AG04450 (cell line): ENCODE measurements at regions not wholly inside any gene's neighbourhood (a gene's known extent, or its start where the extent isn't known, plus 50 kb on each side); places are given as distances from the start of the nearest gene placed in this dataset.
"Not testable (repeated sequence)": the region's sequence is repeated elsewhere in the genome, so short reads cannot be mapped to it uniquely, and the experiment has no call there.

Experiments
- CTCF ChIA-PET: fragments of 300-600, 350-600 bp; formaldehyde crosslinking; extraction: SDS; loops from one replicate; lab custom pipeline; 2022; ENCODE audit warnings: antibody characterized with exemption, inconsistent platforms; lab: Charles Lee
- POLR2A ChIA-PET: fragments of 350-600 bp; formaldehyde crosslinking; extraction: SDS; loops from one replicate; lab custom pipeline; 2021; ENCODE audit warnings: antibody characterized with exemption, inconsistent platforms; lab: Yijun Ruan, JAX
- DNase-seq: peaks from one replicate; pipeline ENCODE4 v3.0.0-alpha.2; 2011; ENCODE audit warnings: low read depth, low spot score
- H3K27ac ChIP-seq: one replicate; pipeline ENCODE4 v1.5.1; 2012; ENCODE audit warnings: low read depth, low read length, control low read depth
- H3K27me3 ChIP-seq: one replicate; pipeline ENCODE4 v1.6.0; 2012; ENCODE audit warnings: low read length; ENCODE audit not compliant: control insufficient read depth, insufficient read depth
- H3K4me3 ChIP-seq: 2 replicates; pipeline ENCODE4 v1.5.1; 2011; ENCODE audit warnings: mild to moderate bottlenecking, low read depth, low read length, control low read depth
- H3K9me3 ChIP-seq: 2 replicates; pipeline ENCODE4 v1.5.1; 2012; ENCODE audit warnings: low read length; ENCODE audit not compliant: control insufficient read depth, insufficient read depth
- TF ChIP-seq, protein P1 (sequence below): IDR thresholded peaks from 2 replicates; pipeline ENCODE4 v1.5.1; 2011; ENCODE audit warnings: low read depth, low read length, control low read depth, inconsistent platforms

DNA sequence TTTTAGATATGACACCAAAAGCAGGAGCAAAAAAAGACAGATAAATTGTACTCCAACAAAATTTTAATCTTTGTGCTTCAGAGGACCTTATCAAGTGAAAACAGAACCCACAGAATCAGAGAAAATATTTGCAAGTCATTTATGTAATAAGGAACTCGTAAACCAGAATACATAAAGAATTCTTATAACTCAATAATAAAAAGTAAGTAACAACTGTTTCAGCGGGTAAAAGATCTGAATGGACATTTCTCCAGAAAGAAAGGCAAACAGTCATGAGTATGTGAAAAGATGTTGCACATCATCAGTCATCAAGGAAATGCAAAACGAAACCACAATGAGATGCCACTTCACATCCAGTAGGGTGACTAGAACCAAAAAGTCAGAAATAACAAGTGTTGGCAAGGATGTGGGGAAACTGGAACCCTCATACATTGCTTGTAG is 167.7 kb upstream of the KCTD7 start:
- ChIA-PET CTCF (interaction anchor here (0.7 kb wide), 1 partner anchor 47 kb away, joined by 3 read pairs; no protein-coding TSS in a partner anchor), POLR2A (no interaction called here)

DNA sequence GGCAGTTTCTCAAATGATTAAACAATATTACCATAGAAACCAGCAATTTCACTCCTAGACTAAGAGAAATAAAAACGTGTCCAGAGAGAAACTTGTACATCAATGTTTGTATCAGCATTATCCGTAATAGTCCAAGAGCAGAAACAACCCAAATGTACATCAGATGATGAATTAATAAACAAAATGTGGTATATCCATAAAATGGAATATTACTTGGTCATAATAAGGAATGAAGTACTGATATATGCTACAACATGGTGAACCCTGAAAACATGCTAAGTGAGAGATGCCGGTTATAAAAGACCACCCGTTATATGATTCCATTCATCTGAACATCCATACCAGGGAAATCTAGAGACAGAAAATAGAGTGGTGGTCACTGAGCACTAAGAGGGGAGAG is 167.3 kb upstream of the KCTD7 start:
- H3K27ac ChIP-seq, POLR2A ChIA-PET, H3K9me3 ChIP-seq, H3K4me3 ChIP-seq, CTCF ChIA-PET, DNase-seq, H3K27me3 ChIP-seq: not testable (repeated sequence)

More for the DNA sequence above, 167.7 kb upstream of the KCTD7 start:
- DNase-seq = no peak
- Histone ChIP-seq H3K4me3 (no peak overlapping the region), H3K27me3 (no peaks in the 10 kb centered on the region), H3K9me3 (no peaks in the 10 kb centered on the region), H3K27ac (no peak overlapping the region)
- TF ChIP-seq, protein P1, sequence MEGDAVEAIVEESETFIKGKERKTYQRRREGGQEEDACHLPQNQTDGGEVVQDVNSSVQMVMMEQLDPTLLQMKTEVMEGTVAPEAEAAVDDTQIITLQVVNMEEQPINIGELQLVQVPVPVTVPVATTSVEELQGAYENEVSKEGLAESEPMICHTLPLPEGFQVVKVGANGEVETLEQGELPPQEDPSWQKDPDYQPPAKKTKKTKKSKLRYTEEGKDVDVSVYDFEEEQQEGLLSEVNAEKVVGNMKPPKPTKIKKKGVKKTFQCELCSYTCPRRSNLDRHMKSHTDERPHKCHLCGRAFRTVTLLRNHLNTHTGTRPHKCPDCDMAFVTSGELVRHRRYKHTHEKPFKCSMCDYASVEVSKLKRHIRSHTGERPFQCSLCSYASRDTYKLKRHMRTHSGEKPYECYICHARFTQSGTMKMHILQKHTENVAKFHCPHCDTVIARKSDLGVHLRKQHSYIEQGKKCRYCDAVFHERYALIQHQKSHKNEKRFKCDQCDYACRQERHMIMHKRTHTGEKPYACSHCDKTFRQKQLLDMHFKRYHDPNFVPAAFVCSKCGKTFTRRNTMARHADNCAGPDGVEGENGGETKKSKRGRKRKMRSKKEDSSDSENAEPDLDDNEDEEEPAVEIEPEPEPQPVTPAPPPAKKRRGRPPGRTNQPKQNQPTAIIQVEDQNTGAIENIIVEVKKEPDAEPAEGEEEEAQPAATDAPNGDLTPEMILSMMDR = no peak

DNA sequence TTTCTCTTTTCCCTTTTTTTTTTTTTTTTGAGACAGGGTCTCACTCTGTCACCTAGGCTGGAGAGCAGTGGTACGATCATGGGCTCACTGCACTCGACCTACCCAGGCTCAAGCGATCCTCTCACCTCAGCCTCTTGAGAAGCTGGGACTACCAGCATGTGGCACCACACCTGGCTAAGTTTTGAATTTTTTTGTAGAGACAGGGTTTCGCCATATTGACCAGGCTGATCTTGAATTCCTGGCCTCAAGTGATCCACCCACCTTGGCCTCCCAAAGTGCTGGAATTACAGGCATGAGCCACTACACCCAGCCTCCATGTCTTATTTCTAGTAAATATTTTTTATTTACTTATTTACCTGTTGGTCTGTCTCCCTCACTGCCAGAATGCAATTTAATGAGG is 165.8 kb upstream of the KCTD7 start:
- H3K4me3 ChIP-seq, DNase-seq, H3K27ac ChIP-seq, POLR2A ChIA-PET, H3K9me3 ChIP-seq, CTCF ChIA-PET, H3K27me3 ChIP-seq: not testable (repeated sequence)

DNA sequence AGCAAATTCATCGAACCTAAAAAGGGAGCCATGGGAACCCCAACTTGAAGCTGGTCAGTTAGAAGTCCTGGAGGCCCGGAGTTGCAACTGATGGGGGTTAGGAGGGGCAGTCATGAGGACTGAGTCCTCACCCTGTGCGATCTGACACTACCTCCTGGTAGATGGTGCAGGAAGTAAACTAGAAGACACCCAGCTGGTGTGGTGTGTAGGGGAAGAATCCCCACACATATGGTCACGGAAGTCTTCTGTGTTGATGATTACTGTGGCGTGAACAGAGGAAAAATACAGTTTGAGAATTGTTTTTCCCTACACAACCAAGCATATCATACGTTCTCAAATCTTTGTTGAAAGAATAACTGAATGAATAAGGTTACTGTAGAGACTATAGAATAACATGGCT is 164.6 kb upstream of the KCTD7 start:
- no peaks in the 10 kb centered on the region for H3K27me3 ChIP-seq
- POLR2A ChIA-PET = no interaction called here
- no peak overlapping the region for H3K27ac ChIP-seq
- CTCF ChIA-PET = no interaction called here
- H3K9me3 ChIP-seq = no peaks in the 10 kb centered on the region
- no peak for DNase-seq
- H3K4me3 ChIP-seq = no peak overlapping the region
- TF ChIP-seq, protein P1 = no peak

DNA sequence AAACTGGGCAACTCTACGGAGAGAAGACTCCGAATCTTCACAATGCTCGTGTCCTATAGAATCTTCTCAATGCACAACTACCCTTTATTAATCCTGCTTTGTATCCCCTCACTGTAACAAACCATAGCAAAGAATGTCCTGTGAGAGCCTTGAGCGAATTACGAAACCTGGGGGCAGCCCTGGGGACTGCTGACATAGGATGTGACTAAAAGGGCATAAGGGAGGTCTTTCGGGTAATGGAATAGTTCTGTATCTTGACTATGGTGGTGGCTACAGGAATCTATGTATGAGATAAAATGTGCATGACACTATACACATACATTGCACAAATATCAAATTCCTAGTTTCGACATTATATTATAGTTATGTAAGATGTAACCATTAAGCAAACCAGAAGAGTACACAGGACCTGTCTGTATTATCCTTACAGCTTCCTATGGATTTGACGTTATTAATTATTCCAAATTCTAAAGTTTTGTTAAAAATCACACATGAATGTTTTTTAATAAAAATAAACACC is 162.5 kb upstream of the KCTD7 start:
- CTCF ChIA-PET = no interaction called here
- H3K27ac ChIP-seq = no peak overlapping the region
- no peak for DNase-seq
- H3K27me3 ChIP-seq = no peaks in the 10 kb centered on the region
- TF ChIP-seq, protein P1 = no peak
- POLR2A ChIA-PET = no interaction called here
- H3K9me3 ChIP-seq = no peaks in the 10 kb centered on the region
- no peak overlapping the region for H3K4me3 ChIP-seq

DNA sequence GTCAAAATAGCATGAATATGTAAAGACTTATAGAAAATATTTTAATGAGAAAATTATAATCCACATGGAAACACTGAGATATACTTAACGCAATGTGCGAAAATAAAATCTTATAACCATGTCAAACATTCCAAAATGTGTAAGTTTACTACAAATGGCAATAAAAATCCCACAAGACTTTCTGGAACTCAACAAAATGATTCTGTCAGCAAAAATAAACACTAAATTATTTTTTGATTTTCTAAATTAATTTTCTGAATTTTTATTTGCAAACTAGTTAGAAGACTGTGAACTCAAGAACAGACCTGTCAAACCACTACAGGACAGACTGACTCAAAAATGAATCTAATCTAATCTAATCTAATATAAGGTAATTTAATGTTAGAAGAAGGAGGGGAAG is 160.8 kb upstream of the KCTD7 start:
- Histone ChIP-seq H3K9me3 (no peaks in the 10 kb centered on the region), H3K27ac (no peak overlapping the region), H3K27me3 (no peaks in the 10 kb centered on the region), H3K4me3 (no peak overlapping the region)
- no peak for DNase-seq
- CTCF ChIA-PET = no interaction called here
- POLR2A ChIA-PET = no interaction called here
- TF ChIP-seq, protein P1 = no peak

DNA sequence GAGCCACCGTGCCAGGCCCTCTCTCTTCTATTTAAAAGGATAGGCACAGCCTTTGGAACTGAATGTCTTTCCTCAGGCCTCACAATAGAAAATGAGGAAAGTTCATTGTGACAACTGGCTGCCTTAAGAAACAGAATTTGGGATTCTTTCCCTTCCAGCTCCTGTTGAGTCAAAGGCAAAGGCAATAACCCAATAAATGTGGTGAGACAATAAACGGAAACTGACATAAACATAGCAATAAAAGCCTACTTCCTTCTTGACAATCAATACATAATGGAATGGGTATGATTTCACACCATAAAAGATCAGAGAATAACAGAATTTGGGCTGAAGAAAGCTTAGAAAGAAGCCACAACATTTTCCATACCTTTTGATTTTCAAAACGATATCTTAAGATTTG is 155.6 kb upstream of the KCTD7 start:
- DNase-seq, H3K27ac ChIP-seq, H3K9me3 ChIP-seq, CTCF ChIA-PET, H3K27me3 ChIP-seq, POLR2A ChIA-PET, H3K4me3 ChIP-seq: not testable (repeated sequence)
